ENCODE measurements at regions not wholly inside any gene's neighbourhood (a gene's known extent, or its start where the extent isn't known, plus 50 kb on each side); places are given as distances from the start of the nearest gene placed in this dataset.

- no peak for TF ChIP-seq JUNB (IDR thresholded peaks at IDR 0.05; ENCODE audit: unreplicated experiment)
- TF ChIP-seq EZH2phosphoT487 (IDR thresholded peaks at IDR 0.05; ENCODE audit: unreplicated experiment) = no peak
- TF ChIP-seq CTCF (conservative IDR thresholded peaks at IDR 0.05; ENCODE audit: low read depth in 2 of 2) = no peak
- no peak for TF ChIP-seq ZNF114 (CRISPR knock-in tag; IDR thresholded peaks at IDR 0.05)
These were observed 354.5 kb downstream of the WDR11 start (continued) for GRCh38 chr10:121205625-121206024.

GRCh38 chr10:121211446-121211845 lies 360.3 kb downstream of the WDR11 start:
- H3K27me3 ChIP-seq (ENCODE audit: insufficient read depth) = no peaks in the 10 kb centered on the region
- no peaks in the 10 kb centered on the region for H3K79me2 ChIP-seq (replicated peaks; ENCODE audit: insufficient read depth)
- no peak for TF ChIP-seq ZNF114 (CRISPR knock-in tag; IDR thresholded peaks at IDR 0.05)
- no peak for TF ChIP-seq EZH2phosphoT487 (IDR thresholded peaks at IDR 0.05; ENCODE audit: unreplicated experiment)
- TF ChIP-seq ZNF462 (CRISPR knock-in tag; IDR thresholded peaks at IDR 0.05) = no peak
- TF ChIP-seq ZNF331 (CRISPR knock-in tag; IDR thresholded peaks at IDR 0.05; ENCODE audit: low read depth) = no peak
- no peak for TF ChIP-seq NANOG (IDR thresholded peaks at IDR 0.05; ENCODE audit: borderline replicate concordance)
- no peak for TF ChIP-seq EZH2 (IDR thresholded peaks at IDR 0.05; ENCODE audit: low read depth, unreplicated experiment)
- no peak for TF ChIP-seq CREB1 (CRISPR knock-in tag; IDR thresholded peaks at IDR 0.05; ENCODE audit: low read depth)
- no peak for TF ChIP-seq STAT1 (IDR thresholded peaks at IDR 0.05; ENCODE audit: unreplicated experiment)
- Mint-ChIP-seq H3K36me3 (ENCODE audit: low read depth) (no peaks in the 10 kb centered on the region), H3K27me3 (ENCODE audit: insufficient read depth, low read depth, poor library complexity) (peaks cover 2% of the 10 kb centered on the region), H3K4me3 (no peak overlapping the region), H3K27ac (no peak overlapping the region), H3K9me3 (no peaks in the 10 kb centered on the region), H3K4me1 (no peaks in the 10 kb centered on the region; the same call in 2 of the 3 replicates)
- no peaks in the 10 kb centered on the region for H3K4me1 ChIP-seq (ENCODE audit: insufficient read depth)
- no peaks in the 10 kb centered on the region for H4K20me1 ChIP-seq (replicated peaks; ENCODE audit: insufficient read depth)
- H3F3A ChIP-seq (replicated peaks; ENCODE audit: low read depth) = no peaks in the 10 kb centered on the region
- H3K4me3 ChIP-seq = no peak overlapping the region
- no peak overlapping the region for H3K27ac ChIP-seq (ENCODE audit: low read depth)
- no peak for DNase-seq (ENCODE audit: low spot score)
- H3K36me3 ChIP-seq (ENCODE audit: insufficient read depth) = no peaks in the 10 kb centered on the region
- no peak overlapping the region for H2AFZ ChIP-seq
- H3K4me2 ChIP-seq = no peak overlapping the region
- peaks cover 5% of the 10 kb centered on the region; the same call in 1 of the 2 replicates for H3K9me2 ChIP-seq (ENCODE audit: insufficient read depth)
- no peak for ATAC-seq

All from GM23338 (cell line).